ENCODE measurements at regions not wholly inside any gene's neighbourhood (a gene's known extent, or its start where the extent isn't known, plus 50 kb on each side); places are given as distances from the start of the nearest gene placed in this dataset.

DNA sequence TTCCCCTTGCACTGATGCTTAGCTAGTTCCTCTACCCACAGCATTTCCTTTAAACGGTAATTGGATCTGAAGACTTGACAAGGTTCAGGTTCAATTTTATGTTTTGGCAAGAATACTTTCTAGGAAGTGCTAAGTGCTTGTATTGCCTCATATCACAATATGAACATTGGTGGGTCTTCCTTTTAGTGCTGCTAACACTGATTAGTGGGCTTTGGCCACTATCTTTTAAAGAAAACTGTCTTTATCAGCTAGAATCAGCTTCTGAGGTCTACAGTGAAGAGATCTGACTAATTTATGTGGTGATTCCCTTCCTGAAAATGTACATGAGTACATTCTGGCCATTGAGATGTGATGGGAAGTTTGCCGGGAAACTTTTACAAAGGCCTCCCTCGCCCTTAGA lies 316.7 kb upstream of the KLF3 start:
- TF ChIP-seq POLR2A (IDR thresholded peaks at IDR 0.05): no peak
- TF ChIP-seq, protein P1, sequence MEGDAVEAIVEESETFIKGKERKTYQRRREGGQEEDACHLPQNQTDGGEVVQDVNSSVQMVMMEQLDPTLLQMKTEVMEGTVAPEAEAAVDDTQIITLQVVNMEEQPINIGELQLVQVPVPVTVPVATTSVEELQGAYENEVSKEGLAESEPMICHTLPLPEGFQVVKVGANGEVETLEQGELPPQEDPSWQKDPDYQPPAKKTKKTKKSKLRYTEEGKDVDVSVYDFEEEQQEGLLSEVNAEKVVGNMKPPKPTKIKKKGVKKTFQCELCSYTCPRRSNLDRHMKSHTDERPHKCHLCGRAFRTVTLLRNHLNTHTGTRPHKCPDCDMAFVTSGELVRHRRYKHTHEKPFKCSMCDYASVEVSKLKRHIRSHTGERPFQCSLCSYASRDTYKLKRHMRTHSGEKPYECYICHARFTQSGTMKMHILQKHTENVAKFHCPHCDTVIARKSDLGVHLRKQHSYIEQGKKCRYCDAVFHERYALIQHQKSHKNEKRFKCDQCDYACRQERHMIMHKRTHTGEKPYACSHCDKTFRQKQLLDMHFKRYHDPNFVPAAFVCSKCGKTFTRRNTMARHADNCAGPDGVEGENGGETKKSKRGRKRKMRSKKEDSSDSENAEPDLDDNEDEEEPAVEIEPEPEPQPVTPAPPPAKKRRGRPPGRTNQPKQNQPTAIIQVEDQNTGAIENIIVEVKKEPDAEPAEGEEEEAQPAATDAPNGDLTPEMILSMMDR (IDR thresholded peaks at IDR 0.05): no peak
- TF ChIP-seq POLR2AphosphoS5 (IDR thresholded peaks at IDR 0.05): no peak
